GM10266 (cell line): ENCODE measurements at regions not wholly inside any gene's neighbourhood (a gene's known extent, or its start where the extent isn't known, plus 50 kb on each side); places are given as distances from the start of the nearest gene placed in this dataset.

Experiments
- DNase-seq: peaks from one replicate; pipeline ENCODE4 v3.0.0; 2012; ENCODE audit errors: extremely low spot score
- CTCF ChIP-seq: IDR thresholded peaks from 2 replicates; pipeline ENCODE4 v1.5.1; 2012; ENCODE audit warnings: mild to moderate bottlenecking, low read depth; ENCODE audit not compliant: control insufficient read depth, insufficient read depth; ENCODE audit errors: missing control alignments

DNA sequence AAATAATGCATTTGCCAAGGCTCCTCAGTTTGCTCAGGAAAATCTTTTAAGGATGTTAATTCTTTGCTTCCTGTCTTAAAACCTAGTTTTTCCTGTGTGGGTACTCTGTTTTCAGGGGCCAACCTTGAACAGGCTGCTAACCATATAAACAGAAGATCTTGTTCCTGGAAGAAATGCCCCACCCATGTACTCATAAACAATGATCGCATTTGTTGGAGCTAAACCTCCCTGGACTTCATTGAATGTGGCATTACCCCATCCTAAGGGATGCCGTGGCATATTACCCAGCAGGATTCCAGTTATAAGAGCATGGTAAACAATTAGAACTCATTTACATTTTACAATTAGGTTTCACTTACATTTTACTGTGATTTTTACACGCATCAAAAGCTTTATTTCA, 436.0 kb downstream of the ZNF608 start:
- DNase-seq = no peak
- no peak for TF ChIP-seq CTCF

GRCh38 chr5:124309241-124309980, 437.0 kb downstream of the ZNF608 start:
- no peak for TF ChIP-seq CTCF
- DNase-seq = no peak

GRCh38 chr5:124303366-124303765, 443.1 kb downstream of the ZNF608 start:
- TF ChIP-seq CTCF = no peak
- no peak for DNase-seq

DNA sequence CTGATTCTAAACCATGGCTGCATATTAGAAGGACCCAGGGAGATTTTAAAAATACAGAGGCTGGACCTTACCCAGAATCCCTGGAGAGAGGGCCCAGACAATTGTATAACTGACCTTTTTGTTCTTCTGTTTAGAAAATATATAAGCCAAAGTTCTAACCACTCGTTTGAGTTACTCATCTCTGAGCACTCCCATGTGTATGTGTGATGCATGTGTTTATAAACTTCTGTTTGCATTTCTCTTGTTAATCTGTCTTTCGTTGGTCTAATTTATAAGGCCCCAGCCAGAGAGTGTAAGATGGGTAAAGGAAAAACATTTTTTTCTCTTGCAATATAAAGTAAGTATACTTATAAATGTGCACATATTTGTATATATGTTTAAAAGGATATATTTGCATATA, 443.9 kb downstream of the ZNF608 start:
- TF ChIP-seq CTCF = no peak
- DNase-seq = no peak

DNA sequence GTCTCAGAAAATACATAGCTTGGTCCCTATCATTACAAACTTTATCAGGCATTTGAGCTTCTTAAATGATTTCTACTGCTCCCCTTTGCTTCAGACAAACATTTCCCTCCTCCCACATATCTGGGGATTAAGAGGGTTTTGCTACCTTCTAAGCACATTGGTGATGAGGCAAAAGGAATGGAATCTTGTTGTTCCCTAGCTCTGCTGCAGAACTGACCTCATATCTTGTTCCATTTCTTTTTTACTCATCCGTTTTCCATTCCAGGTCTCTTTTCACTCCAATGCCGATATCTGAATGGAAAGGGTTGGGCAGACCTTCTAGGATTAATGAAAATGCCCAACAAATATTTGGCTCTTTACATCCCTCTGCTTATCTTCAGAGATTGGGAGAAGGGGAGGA, 444.6 kb downstream of the ZNF608 start:
- TF ChIP-seq CTCF = no peak
- DNase-seq = no peak

GRCh38 chr5:124300815-124301621, 445.4 kb downstream of the ZNF608 start:
- TF ChIP-seq CTCF = no peak
- no peak for DNase-seq

GRCh38 chr5:124297826-124298225, 448.6 kb downstream of the ZNF608 start:
- no peak for DNase-seq

More at GRCh38 chr5:124297826-124298225, 448.6 kb downstream of the ZNF608 start:
- no peak for TF ChIP-seq CTCF
